ENCODE measurements at regions not wholly inside any gene's neighbourhood (a gene's known extent, or its start where the extent isn't known, plus 50 kb on each side); places are given as distances from the start of the nearest gene placed in this dataset.

- no peak for TF ChIP-seq POLR2A (IDR thresholded peaks at IDR 0.05)
- no peak for TF ChIP-seq EP300 (IDR thresholded peaks at IDR 0.05)
- TF ChIP-seq, protein P1, sequence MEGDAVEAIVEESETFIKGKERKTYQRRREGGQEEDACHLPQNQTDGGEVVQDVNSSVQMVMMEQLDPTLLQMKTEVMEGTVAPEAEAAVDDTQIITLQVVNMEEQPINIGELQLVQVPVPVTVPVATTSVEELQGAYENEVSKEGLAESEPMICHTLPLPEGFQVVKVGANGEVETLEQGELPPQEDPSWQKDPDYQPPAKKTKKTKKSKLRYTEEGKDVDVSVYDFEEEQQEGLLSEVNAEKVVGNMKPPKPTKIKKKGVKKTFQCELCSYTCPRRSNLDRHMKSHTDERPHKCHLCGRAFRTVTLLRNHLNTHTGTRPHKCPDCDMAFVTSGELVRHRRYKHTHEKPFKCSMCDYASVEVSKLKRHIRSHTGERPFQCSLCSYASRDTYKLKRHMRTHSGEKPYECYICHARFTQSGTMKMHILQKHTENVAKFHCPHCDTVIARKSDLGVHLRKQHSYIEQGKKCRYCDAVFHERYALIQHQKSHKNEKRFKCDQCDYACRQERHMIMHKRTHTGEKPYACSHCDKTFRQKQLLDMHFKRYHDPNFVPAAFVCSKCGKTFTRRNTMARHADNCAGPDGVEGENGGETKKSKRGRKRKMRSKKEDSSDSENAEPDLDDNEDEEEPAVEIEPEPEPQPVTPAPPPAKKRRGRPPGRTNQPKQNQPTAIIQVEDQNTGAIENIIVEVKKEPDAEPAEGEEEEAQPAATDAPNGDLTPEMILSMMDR (IDR thresholded peaks at IDR 0.05) = no peak
- 70 to 71% methylated on average over 14 of the region's 14 CpGs for WGBS, 2 donors
- Histone ChIP-seq H3K36me3 (no peaks in the 10 kb centered on the region), H3K27ac (no peak overlapping the region), H3K4me3 (no peak overlapping the region), H3K4me1 (peaks cover 0 to 5% (median 0%) of the 10 kb centered on the region in 4 donors), H3K9me3 (no peaks in the 10 kb centered on the region), H3K27me3 (no peaks in the 10 kb centered on the region)
- no peak for DNase-seq (ENCODE audit: low spot score in 2 of 2)
These were observed 483.9 kb downstream of the DISC1 start for GRCh38 chr1:232110281-232111090.

DNA sequence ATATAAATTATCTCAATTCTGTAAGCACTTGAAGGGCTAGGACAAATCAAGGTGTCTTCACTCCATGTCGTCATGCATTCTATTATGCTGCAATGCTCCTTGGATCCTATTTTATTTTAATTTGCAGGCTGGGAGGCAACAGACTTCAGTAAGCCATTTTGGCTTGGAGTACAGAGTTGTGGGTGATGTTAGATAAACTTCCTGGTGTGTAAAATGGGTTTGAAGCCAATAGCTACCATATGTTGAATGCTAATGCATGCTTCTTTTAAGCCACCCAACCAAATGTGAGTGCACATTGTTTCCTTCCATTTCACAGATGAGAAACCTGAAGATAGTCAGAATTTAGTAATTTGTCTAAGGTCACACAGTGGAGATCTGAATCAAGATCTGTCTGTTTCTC, 482.8 kb downstream of the DISC1 start:
- no peak for DNase-seq (ENCODE audit: low spot score in 2 of 2)
- 91 to 93% methylated on average over 1 of the region's 1 CpG for WGBS, 2 donors
- Histone ChIP-seq H3K4me3 (no peak overlapping the region), H3K4me1 (peaks cover 0 to 5% (median 0%) of the 10 kb centered on the region in 4 donors), H3K36me3 (no peaks in the 10 kb centered on the region), H3K9me3 (no peaks in the 10 kb centered on the region), H3K27me3 (no peaks in the 10 kb centered on the region), H3K27ac (no peak overlapping the region)
- TF ChIP-seq POLR2A (IDR thresholded peaks at IDR 0.05) (no peak), EP300 (IDR thresholded peaks at IDR 0.05) (no peak)
- TF ChIP-seq, protein P1 (IDR thresholded peaks at IDR 0.05) = no peak

DNA sequence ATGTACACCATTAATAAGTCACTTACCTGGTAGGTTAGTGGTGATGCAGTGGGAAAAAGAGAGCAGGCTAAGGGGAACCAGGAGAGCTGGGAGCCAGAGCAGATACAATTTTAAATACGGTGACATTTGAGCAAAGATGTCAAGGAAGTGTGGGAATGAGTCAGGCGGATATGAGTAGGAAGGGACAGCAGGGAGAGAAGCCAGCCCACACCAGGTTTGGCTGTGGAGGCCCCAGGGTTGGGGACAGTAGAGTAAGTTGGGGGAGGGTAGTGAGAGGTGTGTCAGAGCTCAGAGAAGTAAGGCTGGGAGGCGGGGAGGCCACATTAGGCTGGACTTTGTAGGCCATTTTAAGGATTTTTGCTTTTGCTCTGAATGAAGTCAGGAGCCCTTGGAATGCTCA, 482.0 kb downstream of the DISC1 start:
- TF ChIP-seq, protein P1 (IDR thresholded peaks at IDR 0.05) = no peak
- TF ChIP-seq EP300 (IDR thresholded peaks at IDR 0.05) (no peak), POLR2A (IDR thresholded peaks at IDR 0.05) (no peak)
- no peak overlapping the region for H3K4me3 ChIP-seq
- WGBS, 2 donors = 91 to 93% methylated on average over 3 of the region's 3 CpGs
- H3K27me3 ChIP-seq = no peaks in the 10 kb centered on the region
- H3K9me3 ChIP-seq = no peaks in the 10 kb centered on the region
- H3K36me3 ChIP-seq = no peaks in the 10 kb centered on the region
- H3K27ac ChIP-seq = no peak overlapping the region
- no peak for DNase-seq (ENCODE audit: low spot score in 2 of 2)
- H3K4me1 ChIP-seq = peaks cover 0 to 5% (median 0%) of the 10 kb centered on the region in 4 donors

- no peak for DNase-seq (ENCODE audit: low spot score in 2 of 2)
- H3K4me3 ChIP-seq = no peak overlapping the region
- no peak overlapping the region for H3K27ac ChIP-seq
- TF ChIP-seq, protein P1 (IDR thresholded peaks at IDR 0.05) = no peak
- TF ChIP-seq POLR2A (IDR thresholded peaks at IDR 0.05) (no peak), EP300 (IDR thresholded peaks at IDR 0.05) (no peak)
- no peaks in the 10 kb centered on the region for H3K27me3 ChIP-seq
- 70 to 71% methylated on average over 4 of the region's 4 CpGs for WGBS, 2 donors
- H3K9me3 ChIP-seq = no peaks in the 10 kb centered on the region
- H3K36me3 ChIP-seq = no peaks in the 10 kb centered on the region
- peaks cover 0 to under 1% (median 0%) of the 10 kb centered on the region in 4 donors for H3K4me1 ChIP-seq
These were observed 479.8 kb downstream of the DISC1 start for GRCh38 chr1:232106415-232106814.

DNA sequence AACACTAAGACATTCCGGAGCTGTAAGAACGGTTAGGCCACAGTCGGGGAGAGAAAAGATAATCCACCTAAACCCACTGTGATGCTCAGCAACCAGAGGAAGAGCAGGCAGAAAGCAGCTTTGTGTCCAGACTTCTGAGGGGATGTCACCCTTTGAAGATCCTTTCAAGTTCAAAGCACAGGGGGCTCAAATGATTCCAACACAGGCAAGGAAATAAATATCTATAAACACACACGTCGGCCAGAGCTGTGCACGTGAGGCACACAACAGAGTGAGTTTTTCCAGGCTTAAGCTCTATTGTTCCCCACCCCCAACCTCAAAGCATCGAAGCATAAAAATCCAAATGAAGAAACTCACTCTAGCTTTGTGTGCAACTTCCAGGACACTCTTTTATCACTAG, 479.0 kb downstream of the DISC1 start:
- 72 to 75% methylated on average over 7 of the region's 7 CpGs for WGBS, 2 donors
- no peaks in the 10 kb centered on the region for H3K9me3 ChIP-seq
- H3K36me3 ChIP-seq = no peaks in the 10 kb centered on the region
- DNase-seq (ENCODE audit: low spot score in 2 of 2) = no peak
- H3K4me3 ChIP-seq = no peak overlapping the region
- H3K4me1 ChIP-seq = peaks cover 0 to 9% (median 0%) of the 10 kb centered on the region in 4 donors
- TF ChIP-seq, protein P1 (IDR thresholded peaks at IDR 0.05) = no peak
- TF ChIP-seq POLR2A (IDR thresholded peaks at IDR 0.05) (no peak), EP300 (IDR thresholded peaks at IDR 0.05) (no peak)
- no peak overlapping the region for H3K27ac ChIP-seq
- H3K27me3 ChIP-seq = no peaks in the 10 kb centered on the region
